ENCODE measurements at regions not wholly inside any gene's neighbourhood (a gene's known extent, or its start where the extent isn't known, plus 50 kb on each side); places are given as distances from the start of the nearest gene placed in this dataset.
"Not testable (repeated sequence)": the region's sequence is repeated elsewhere in the genome, so short reads cannot be mapped to it uniquely, and the experiment has no call there.

GRCh38 chr7:109498131-109498530 is 928.5 kb downstream of the DNAJB9 start:
- DNase-seq, result no peak

GRCh38 chr7:109503421-109503820 is 933.7 kb downstream of the DNAJB9 start:
- no peak for DNase-seq

DNA sequence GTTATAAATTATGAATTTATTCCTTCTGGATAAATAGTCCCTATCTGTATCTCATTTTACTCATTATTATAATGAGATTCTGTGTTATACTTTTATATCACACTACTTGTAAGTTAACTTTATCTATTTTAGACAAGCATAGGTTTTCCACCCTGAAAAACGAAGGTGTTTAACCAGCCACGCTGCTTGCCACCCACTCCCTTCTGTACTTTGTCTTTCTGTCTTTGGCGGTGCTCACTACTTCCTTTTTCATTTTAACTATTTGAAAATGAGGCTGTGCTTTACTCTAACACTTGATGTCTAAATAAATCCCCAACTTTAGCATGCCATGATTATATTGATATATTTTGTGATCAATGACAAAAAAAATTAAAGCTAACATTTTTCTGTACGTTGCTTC is 952.9 kb downstream of the DNAJB9 start:
- no peak for DNase-seq

DNA sequence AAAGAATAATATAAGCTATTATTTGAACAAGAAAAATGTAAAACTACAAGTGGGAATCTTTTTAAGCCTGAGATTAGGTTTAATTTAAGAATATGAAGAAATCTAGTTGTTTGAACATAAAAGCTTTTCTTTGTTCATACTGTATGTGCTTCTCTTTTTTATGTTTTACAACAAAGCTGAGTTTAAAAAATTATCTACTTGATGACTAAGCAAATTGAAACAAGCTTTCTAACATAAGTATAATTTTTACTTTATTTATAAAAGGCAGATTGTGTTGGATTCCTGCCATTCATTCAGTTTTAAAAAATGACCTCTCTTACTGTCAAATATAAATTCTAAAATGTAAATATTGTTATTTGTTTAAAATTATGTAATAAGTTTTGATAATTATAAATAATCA is 958.2 kb downstream of the DNAJB9 start:
- no peak for DNase-seq

DNA sequence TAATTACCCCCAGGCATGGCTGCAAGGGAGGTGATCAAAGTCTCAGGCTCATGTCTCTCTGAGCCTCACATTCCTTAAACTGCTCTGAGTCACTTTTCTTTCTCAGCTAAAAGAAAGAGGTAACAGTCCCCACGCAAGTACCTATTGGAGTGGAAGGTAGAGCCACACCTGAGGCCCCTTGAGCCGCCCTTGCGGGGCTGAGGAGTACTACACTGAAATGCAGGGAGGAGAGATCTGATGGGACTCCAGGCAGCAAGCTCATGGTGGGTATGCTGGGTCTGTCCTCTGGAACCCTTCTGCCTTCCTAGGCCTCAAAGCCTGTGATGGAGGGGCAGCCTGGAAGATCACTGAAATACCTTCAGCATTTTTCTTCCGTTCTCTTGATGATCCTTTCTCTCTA is 960.0 kb downstream of the DNAJB9 start:
- no peak for DNase-seq

DNA sequence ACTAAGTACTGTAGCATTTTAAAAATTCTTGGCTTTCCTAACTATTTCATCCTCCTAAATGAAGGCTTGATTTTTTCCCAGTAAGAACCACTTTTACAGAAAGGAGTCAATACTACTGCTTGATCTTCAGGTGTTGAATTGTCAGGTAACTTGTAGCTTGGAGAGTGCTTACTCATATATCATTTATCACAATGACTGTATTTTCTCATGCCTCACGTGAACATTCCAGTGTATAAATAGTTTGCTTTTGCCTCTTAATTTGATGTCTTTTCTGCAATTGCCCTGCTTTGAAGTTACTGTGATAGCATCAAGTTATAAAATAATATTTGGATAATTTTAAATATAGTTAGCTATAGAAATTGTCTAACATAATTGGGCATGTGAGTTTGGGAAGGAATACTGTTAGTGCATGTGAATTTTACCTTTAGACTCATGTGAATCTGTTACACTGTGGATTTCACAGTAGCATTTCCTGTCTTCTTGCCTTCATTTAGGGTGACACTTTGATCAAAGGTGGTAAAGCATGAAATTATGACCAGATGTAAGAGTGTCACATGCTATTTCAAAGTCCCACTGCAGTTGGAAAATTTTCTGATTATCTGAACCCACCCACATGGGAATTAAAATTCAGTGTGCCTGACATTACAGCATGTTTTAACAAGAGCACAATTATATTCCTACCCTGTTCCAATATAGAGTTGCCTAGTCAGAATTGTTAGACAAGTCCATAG is 962.8 kb downstream of the DNAJB9 start:
- DNase-seq, result no peak

DNA sequence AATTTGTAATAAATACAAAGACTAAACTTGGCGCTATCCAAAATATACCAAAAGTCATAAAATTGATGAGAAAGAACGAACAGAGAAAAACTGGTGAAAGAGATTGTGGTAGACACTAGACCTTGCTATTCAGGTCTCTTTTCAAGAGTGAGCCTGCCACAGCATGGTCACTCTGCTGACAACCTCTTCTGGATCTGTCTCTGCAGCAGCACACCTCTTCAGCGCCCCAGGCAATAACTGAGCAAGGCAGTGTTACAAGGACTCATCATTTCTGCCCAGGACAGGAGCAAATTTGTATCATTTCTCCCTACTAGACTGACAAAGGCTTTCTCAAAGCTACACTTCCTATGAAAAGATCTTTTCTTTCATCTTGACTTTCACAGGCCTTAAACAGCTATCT is 976.0 kb downstream of the DNAJB9 start:
- no peak for DNase-seq

GRCh38 chr7:109549471-109550193 is 980.0 kb downstream of the DNAJB9 start:
- DNase-seq, result no peak

DNA sequence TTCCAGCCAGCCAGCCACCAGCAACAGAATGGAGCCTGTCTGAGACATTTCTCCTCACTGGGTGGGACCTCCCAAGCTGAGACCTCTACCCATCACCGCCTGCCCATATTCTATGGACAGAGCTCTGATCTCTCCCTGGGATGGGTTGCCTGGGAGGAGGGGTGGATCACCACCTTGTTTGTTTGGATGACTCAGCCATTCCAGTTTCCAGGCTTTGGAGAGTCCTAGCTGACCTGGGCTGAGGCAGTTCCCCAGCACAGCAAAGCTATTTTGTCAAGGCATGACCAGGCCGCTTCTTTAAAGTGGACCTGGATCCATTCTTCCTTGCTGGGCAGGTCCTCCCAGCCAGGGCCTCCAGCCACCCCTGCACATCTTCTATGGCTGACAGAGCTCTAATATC is 982.3 kb downstream of the DNAJB9 start:
- no peak for DNase-seq

GRCh38 chr7:109577265-109577664 is 1007.6 kb downstream of the DNAJB9 start:
- no peak for DNase-seq

GRCh38 chr7:109579901-109580300 is 1010.2 kb downstream of the DNAJB9 start:
- DNase-seq, result no peak

DNA sequence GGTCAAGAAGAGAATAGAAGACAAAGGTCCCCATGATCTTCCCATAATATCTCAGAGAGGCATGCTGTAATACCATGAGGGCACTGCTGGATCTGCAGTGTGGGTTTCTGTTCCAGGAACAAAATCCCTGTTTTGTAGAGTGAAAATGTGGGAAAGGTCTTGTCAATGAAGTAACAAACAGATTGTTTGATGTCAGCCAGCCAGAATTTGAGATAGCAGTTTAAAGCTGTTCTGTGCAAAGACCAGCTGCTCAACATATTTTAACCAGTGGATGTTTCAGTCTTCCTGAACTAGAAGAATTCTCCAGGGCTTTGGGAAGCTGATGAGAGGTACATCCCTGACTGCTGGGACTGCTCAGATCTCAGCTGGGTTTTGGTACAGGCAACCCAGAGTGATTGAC is 1012.5 kb downstream of the DNAJB9 start:
- DNase-seq, result no peak

DNA sequence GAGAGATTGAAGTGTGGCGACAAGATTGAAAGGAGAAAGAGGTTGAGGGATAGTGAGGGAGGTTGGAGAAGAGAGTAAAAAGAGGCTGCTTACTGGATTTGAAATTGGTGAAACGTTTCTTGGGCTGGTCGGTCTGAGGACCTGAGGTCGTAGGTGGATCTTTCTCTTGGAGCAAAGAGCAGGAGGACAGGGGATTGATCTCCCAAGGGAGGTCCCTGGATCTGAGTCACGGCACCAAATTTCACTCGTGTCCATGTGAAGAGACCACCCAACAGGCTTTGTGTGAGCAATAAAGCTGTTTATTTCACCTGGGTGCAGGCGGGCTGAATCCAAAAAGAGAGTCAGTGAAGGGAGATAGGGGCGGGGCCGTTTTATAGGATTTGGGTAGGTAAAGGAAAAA is 1027.3 kb downstream of the DNAJB9 start:
- DNase-seq, result not testable (repeated sequence)

DNA sequence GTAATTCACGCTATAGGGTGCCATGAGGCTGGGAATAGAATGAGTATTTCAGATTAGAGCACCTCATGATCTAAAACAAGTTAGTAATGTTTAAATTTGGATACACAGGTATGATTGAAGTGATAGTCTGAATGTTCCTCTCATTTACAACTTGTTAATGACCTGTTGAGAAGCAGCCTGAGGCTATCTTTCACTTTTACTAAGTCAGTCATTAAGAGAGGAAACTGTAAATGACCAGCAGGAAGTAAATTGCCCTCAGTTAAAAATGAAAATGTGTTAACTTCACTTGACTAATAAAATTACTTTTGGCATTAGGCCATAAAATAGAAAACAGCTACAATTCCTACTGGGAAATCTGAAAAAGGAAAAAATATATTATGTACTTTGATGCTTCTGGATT is 1042.0 kb downstream of the DNAJB9 start:
- DNase-seq, result no peak

DNA sequence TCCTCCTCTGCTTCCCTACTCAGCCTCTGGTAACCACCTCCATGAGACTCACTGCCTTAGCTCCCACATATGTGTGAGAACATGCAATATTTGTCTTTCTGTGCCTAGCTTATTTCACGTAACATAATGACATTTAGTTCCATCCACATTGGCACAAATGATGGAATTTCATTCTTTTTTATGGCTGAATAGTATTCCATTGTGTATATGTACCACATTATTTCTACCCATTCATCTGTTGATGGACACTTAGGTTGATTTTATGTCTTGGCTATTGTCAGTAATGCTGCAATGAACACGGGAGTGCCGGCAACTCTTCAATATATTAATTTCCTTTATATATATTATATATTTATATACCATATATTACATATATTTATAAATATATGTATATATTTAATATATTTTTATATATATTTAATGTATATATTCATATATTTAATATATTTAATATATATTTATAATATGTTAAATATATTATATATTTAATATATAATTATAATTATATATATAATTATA is 1046.9 kb downstream of the DNAJB9 start:
- DNase-seq, result no peak

DNA sequence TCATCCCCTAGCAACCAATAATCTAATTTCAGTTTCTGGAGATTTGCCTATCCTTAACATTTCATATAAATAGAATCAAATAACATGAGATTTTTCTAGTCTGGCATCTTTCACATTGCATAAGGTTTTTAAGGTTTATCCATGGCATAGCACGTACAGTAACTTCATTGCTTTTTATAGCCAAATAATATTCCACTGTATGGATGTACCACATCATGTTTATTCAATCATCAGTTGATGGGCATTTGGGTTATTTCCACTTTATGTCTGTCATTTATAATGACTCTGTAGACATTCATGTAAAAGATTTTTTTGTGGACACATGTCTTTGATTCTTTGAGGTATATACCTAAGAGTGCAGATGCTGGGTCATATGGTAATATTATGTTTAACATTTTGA is 1052.6 kb downstream of the DNAJB9 start:
- no peak for DNase-seq

DNA sequence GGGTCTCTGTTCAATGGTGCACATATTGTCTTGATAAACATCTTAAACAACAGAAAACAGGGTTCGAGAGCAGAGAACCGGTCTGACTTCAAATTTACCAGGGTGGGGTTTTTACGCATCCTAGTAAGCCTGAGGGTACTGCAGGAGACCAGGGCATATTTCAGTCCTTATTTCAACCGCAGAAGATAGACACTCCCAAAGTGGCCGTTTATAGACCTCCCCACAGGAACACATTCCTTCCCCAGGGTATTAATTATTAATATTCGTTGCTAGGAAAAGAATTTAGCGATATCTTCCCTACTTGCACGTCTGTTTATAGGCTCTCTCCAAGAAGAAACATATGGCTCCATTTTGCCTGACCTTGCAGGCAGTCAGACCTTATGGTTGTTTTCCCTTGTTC is 1063.2 kb downstream of the DNAJB9 start:
- not testable (repeated sequence) for DNase-seq

- no peak for DNase-seq
Observed at GRCh38 chr7:109635374-109635773, 1065.7 kb downstream of the DNAJB9 start.

- no peak for DNase-seq
Observed at GRCh38 chr7:109637428-109637990, 1067.8 kb downstream of the DNAJB9 start.

DNA sequence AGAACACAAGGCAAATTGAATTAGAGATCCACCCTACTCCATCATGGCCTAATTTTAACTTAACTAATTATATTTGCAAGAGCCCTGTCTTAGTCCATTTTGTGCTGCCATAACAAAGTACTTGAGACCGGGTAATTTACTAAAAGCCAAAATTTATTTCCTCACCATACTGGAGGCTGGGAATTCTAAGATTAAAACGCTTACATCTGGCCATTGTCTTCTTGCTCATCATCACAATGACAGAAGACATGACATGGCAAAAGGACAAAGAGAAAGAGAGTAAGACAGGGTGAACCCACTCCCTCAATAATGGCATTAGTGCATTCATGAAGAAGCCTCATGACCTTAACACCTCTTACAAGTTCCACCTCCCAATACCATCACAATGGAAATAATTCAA is 1068.6 kb downstream of the DNAJB9 start:
- no peak for DNase-seq

- no peak for DNase-seq
Observed at GRCh38 chr7:109639561-109639960, 1069.9 kb downstream of the DNAJB9 start.

GRCh38 chr7:109641445-109641844 is 1071.8 kb downstream of the DNAJB9 start:
- DNase-seq, result no peak

GRCh38 chr7:109646124-109646523 is 1076.5 kb downstream of the DNAJB9 start:
- no peak for DNase-seq

- DNase-seq, result not testable (repeated sequence)
Observed at GRCh38 chr7:109646594-109646993, 1076.9 kb downstream of the DNAJB9 start.

Measured in SHP77 treated with DMSO at 0.1 percent for 48 hours (cell line).